ENCODE measurements at regions not wholly inside any gene's neighbourhood (a gene's known extent, or its start where the extent isn't known, plus 50 kb on each side); places are given as distances from the start of the nearest gene placed in this dataset.

DNA sequence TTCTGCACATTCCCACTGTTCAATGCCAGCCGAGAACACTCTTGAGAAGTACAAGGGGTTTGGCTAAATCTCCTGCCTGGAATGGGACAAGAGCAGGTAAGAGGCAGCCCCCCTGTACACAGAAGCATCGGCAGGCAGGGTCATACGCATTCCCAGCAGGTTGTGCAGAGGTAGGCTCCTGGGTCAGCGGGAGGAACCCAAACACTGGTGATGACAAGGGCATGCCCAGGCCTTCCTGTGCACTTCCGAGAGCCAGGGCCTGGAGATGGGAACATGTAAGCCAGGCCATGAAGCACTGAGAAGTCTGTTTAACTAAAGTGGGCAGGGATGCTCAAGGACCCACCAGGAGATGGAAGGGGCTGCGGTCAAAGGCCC lies 130.3 kb upstream of the CHST15 start:
- Histone ChIP-seq H3K36me3 (ENCODE audit: control insufficient read depth in 2 of 3, insufficient read depth in 3 of 3, low read length in 3 of 3) (no peaks in the 10 kb centered on the region), H3K27me3 (ENCODE audit: control insufficient read depth, insufficient read depth, low read length) (no peaks in the 10 kb centered on the region), H3K27ac (ENCODE audit: low read depth in 2 of 2, low read length in 2 of 2) (no peak overlapping the region), H3K4me1 (ENCODE audit: control insufficient read depth in 2 of 3, insufficient read depth in 2 of 3, low read depth in 1 of 3, low read length in 3 of 3) (peaks cover 0 to 12% (median 0%) of the 10 kb centered on the region in 3 donors), H3K9ac (ENCODE audit: low read length in 3 of 3) (no peak overlapping the region), H3K4me3 (ENCODE audit: low read length in 3 of 3) (no peak overlapping the region), H3K9me3 (ENCODE audit: control insufficient read depth in 2 of 3, insufficient read depth in 1 of 3, low read length in 3 of 3) (peaks cover 0 to 5% (median 0%) of the 10 kb centered on the region in 3 donors)
- FAIRE-seq: no peak
- DNase-seq: no peak
- no peak for TF ChIP-seq CTCF (IDR thresholded peaks at IDR 0.05; ENCODE audit: borderline replicate concordance, extremely low read depth, insufficient read depth)
- intact Hi-C loops (cut with DNase I): no loop called here

DNA sequence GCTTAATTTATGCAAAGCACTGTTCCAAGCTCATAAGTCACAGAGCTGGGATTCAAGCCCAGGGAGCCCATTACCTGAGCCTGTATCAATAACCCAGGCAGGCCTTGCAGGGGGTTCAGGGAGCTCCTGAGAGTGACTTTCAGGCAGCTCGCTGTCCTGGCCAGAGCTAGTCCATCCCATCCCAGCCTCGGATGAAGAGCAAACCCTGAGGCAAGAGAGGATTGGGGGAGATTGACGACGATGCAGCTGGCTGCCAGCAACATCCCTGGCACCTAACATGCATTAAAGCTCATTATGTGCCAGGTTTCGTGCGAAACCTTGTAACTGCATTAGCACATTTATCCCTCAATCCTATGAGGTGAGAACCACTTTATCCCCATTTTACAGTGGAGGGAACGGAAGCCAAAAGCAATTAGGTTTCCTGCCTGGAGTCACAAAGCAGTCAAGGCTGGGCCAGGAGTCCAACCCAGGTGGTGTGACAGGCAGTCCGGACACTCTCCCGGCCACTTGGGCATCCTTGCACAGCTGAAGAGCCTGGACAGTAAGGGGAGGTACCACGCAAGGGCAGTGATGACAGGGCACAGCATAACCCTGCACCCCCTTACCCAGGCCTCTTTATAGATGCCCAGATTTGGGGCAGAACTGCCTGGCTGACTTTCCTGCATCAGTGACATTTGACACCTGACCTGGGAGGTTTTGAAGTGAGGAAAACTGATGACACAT lies 129.8 kb upstream of the CHST15 start:
- Histone ChIP-seq H3K4me1 (ENCODE audit: control insufficient read depth in 2 of 3, insufficient read depth in 2 of 3, low read depth in 1 of 3, low read length in 3 of 3) (peaks cover 0 to 12% (median 0%) of the 10 kb centered on the region in 3 donors), H3K9me3 (ENCODE audit: control insufficient read depth in 2 of 3, insufficient read depth in 1 of 3, low read length in 3 of 3) (peaks cover 0 to 5% (median 0%) of the 10 kb centered on the region in 3 donors), H3K36me3 (ENCODE audit: control insufficient read depth in 2 of 3, insufficient read depth in 3 of 3, low read length in 3 of 3) (no peaks in the 10 kb centered on the region), H3K4me3 (ENCODE audit: low read length in 3 of 3) (no peak overlapping the region), H3K27me3 (ENCODE audit: control insufficient read depth, insufficient read depth, low read length) (no peaks in the 10 kb centered on the region), H3K9ac (ENCODE audit: low read length in 3 of 3) (no peak overlapping the region), H3K27ac (ENCODE audit: low read depth in 2 of 2, low read length in 2 of 2) (no peak overlapping the region)
- no peak for FAIRE-seq
- DNase-seq: no peak
- no peak for TF ChIP-seq CTCF (IDR thresholded peaks at IDR 0.05; ENCODE audit: borderline replicate concordance, extremely low read depth, insufficient read depth)
- intact Hi-C loops (cut with DNase I): no loop called here

DNA sequence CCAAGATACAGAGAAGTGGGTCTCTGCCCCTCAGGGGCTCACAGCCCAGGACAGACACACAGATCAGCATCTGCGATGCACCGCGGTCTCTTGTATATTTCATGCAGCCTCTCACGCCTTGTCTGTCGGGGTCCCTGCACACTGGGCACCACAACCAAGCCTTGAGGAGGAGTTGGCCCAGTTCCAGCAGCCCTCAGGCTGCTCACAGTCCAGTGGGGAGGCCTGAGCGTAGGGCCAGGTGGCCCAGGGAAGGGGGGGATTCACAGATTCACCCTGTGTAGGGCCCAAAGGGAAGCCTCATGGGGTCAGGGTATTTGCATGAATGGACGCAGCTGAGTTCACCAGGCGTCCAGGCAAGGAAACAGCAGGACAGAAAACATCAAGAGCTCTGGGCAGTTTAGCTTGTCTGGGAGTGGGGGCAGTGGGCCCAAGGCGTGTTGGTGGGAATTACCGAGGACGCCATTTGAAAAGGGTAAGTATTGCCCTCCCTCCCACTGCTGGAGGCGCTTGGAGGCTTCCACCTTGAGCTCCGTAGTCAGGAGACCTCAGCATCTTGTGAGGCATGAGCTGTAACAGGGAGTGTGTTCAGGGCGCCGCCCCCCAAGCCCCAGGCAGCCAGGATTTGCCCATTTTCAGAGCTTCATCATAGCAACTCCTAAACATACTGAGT lies 129.1 kb upstream of the CHST15 start:
- TF ChIP-seq CTCF (IDR thresholded peaks at IDR 0.05; ENCODE audit: borderline replicate concordance, extremely low read depth, insufficient read depth): no peak
- no peak for FAIRE-seq
- intact Hi-C loops (cut with DNase I): no loop called here

More for the DNA sequence above, 129.1 kb upstream of the CHST15 start:
- Histone ChIP-seq H3K27me3 (ENCODE audit: control insufficient read depth, insufficient read depth, low read length) (no peaks in the 10 kb centered on the region), H3K4me1 (ENCODE audit: control insufficient read depth in 2 of 3, insufficient read depth in 2 of 3, low read depth in 1 of 3, low read length in 3 of 3) (peaks cover 0 to 12% (median 0%) of the 10 kb centered on the region in 3 donors), H3K27ac (ENCODE audit: low read depth in 2 of 2, low read length in 2 of 2) (no peak overlapping the region), H3K4me3 (ENCODE audit: low read length in 3 of 3) (no peak overlapping the region), H3K9me3 (ENCODE audit: control insufficient read depth in 2 of 3, insufficient read depth in 1 of 3, low read length in 3 of 3) (peaks cover 0 to 5% (median 0%) of the 10 kb centered on the region in 3 donors), H3K36me3 (ENCODE audit: control insufficient read depth in 2 of 3, insufficient read depth in 3 of 3, low read length in 3 of 3) (no peaks in the 10 kb centered on the region), H3K9ac (ENCODE audit: low read length in 3 of 3) (no peak overlapping the region)
- DNase-seq: peak in 2 of 5 donors; percentile 36 to 65

All from kidney (tissue), 13 donors.